ENCODE measurements at regions not wholly inside any gene's neighbourhood (a gene's known extent, or its start where the extent isn't known, plus 50 kb on each side); places are given as distances from the start of the nearest gene placed in this dataset.

DNA sequence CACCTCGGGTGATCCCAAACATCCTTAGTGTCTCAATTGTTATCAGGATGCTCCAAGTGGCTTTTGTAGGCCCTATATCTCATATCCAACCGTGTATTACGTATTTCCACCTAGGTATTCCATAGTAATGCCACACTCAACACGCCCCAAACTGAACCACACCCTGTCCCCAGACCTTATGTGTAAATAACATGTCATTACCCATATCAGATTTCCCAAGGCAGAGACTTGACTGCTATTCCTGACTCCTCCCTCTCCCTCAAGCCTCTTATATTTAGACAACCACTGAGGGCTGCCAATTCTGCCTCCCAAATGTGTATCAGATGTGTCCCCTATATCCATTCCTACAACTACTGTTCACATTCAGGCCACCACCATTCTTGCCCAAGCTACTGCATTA is 132.8 kb upstream of the NCAM1 start:
- TF ChIP-seq POLR2AphosphoS5 (IDR thresholded peaks at IDR 0.05; ENCODE audit: low read depth, low read length) (no peak), SIN3A (IDR thresholded peaks at IDR 0.05; ENCODE audit: borderline replicate concordance, insufficient read depth, low read length) (no peak)
